ENCODE measurements at regions not wholly inside any gene's neighbourhood (a gene's known extent, or its start where the extent isn't known, plus 50 kb on each side); places are given as distances from the start of the nearest gene placed in this dataset.

DNA sequence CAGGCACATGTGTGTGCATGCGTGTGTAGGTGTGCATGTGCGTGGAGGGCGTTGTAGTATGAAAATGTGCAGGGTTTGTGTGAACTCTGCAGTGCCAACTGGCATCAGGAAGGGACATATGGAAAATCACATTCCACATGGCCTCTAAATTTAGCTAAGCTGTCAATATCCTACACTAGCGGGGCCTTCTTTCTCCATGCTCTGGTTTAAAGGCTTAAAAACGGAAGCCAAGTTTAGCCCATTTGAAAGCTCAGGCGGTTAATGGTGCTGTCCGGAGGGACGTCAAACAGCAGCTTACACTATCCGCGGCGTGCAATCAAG lies 144.1 kb upstream of the NOCT start:
- no peak for TF ChIP-seq CTCF (conservative IDR thresholded peaks at IDR 0.05; ENCODE audit: low read depth, low read length)
- no peak for DNase-seq (ENCODE audit: low read depth)
- H3K4me3 ChIP-seq (ENCODE audit: low read depth, low read length), result no peak overlapping the region

DNA sequence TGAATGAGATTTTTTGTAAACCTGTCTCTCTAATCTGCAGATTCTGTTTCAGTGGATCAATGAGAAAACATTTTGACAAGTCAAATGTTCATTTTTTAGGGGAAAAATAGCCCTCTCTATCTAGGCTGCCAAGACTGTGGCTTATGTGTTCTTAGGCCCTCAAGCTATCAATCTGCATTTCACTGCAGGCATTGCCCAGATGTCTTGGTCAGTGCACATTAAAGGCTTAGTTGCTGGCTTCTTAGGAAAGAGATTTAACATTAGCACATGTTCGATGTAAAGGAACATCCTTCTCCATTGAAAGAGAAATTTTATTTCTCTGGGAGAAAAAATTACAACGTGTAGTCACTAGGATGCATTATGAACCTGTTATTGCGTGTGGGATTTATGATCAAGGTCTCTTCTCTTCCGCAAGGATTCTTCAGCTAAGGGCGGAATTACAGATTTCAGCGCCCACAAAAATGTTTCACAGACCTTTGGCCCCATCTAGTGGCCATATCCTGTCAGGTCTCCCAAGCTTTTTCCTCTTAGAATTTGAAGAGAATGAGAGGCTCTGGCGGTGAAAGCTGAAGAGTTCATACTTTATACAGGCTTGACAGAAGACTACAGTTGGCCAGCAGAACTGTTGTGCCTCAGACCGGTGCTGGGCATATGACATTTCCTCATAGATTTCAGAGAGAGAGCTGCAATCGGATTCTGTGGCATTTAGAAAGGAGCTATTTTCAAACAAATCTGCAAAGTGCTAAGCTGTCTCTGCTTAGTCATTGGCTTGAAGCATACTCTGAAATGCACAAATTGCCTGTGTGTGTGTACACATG lies 144.6 kb upstream of the NOCT start:
- H3K4me3 ChIP-seq (ENCODE audit: low read depth, low read length), result no peak overlapping the region
- TF ChIP-seq CTCF (conservative IDR thresholded peaks at IDR 0.05; ENCODE audit: low read depth, low read length), result peak; percentile 87
- DNase-seq (ENCODE audit: low read depth), result peak; percentile 85

- no peak for TF ChIP-seq CTCF (conservative IDR thresholded peaks at IDR 0.05; ENCODE audit: low read depth, low read length)
- H3K4me3 ChIP-seq (ENCODE audit: low read depth, low read length), result no peak overlapping the region
- no peak for DNase-seq (ENCODE audit: low read depth)
Observed at GRCh38 chr4:138869631-138870030, 145.9 kb upstream of the NOCT start.

DNA sequence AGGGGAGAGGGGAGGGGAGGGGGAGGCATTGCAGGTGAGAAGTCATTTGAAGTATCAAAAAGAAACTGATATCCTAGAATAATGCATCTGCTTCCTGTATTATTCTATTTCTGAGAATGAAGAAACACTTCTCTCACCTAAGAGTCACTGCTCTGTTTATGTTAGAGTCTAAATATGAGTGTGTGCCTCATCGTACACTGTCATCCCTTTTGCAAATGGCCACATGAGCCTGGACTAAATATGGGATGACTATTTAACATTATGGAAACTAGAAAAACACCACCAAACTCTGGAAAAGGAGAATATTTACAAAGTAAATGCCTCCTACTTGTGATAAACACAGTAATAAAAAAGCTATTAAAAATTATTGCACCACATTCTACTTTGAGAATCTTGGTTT lies 146.4 kb upstream of the NOCT start:
- no peak overlapping the region for H3K4me3 ChIP-seq (ENCODE audit: low read depth, low read length)
- TF ChIP-seq CTCF (conservative IDR thresholded peaks at IDR 0.05; ENCODE audit: low read depth, low read length), result no peak
- no peak for DNase-seq (ENCODE audit: low read depth)

GRCh38 chr4:138868562-138868961 lies 147.0 kb upstream of the NOCT start:
- H3K4me3 ChIP-seq (ENCODE audit: low read depth, low read length), result no peak overlapping the region
- TF ChIP-seq CTCF (conservative IDR thresholded peaks at IDR 0.05; ENCODE audit: low read depth, low read length), result no peak
- peak; percentile 75 for DNase-seq (ENCODE audit: low read depth)

- DNase-seq (ENCODE audit: low read depth), result no peak
- no peak for TF ChIP-seq CTCF (conservative IDR thresholded peaks at IDR 0.05; ENCODE audit: low read depth, low read length)
- H3K4me3 ChIP-seq (ENCODE audit: low read depth, low read length), result no peak overlapping the region
Observed at GRCh38 chr4:138867404-138867803, 148.2 kb upstream of the NOCT start.

DNA sequence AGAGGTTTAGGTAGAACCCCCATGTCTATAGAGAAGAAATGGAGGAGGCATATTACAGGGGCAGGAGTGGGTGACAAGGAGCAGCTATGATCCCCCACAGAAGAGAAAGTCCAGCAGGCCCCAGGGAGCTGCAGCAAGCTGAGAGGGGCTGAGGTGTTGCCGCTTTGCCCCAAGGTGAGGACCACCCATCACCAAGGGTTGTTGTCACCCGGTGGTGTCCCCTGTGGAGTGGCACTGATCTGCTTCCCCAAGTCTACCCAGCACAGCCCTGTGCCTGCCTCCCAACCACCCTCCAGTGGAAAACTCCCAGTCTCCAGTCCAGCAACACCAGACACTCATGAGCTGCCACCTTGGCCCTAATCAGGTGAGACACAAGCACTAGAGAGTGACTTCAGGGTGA lies 149.3 kb upstream of the NOCT start:
- TF ChIP-seq CTCF (conservative IDR thresholded peaks at IDR 0.05; ENCODE audit: low read depth, low read length), result no peak

More for the DNA sequence above, 149.3 kb upstream of the NOCT start:
- no peak overlapping the region for H3K4me3 ChIP-seq (ENCODE audit: low read depth, low read length)
- no peak for DNase-seq (ENCODE audit: low read depth)

Measured in choroid plexus epithelial cell (primary cell).